Omental fat pad (tissue), 3 donors: ENCODE measurements at regions not wholly inside any gene's neighbourhood (a gene's known extent, or its start where the extent isn't known, plus 50 kb on each side); places are given as distances from the start of the nearest gene placed in this dataset.

ENCODE experiments used
- ATAC-seq: fragments of 150-250 bp; one replicate; pipeline ENCODE4 v1.9.1; 2016; ENCODE audit warnings: mild to moderate bottlenecking, moderate library complexity; ENCODE audit not compliant: low FRiP score
- DNase-seq: peaks from one replicate; pipeline ENCODE4 v3.0.0-alpha.2; 2019; ENCODE audit warnings: low spot score
- TF ChIP-seq, protein P1 (sequence below), 3 donors: fragments of 450-650 bp; IDR thresholded peaks; one replicate each; pipeline ENCODE4 v1.5.1; 2016 to 2017; ENCODE audit warnings: antibody characterized with exemption in 3 of 3, mild to moderate bottlenecking in 3 of 3, moderate library complexity in 2 of 3

DNA sequence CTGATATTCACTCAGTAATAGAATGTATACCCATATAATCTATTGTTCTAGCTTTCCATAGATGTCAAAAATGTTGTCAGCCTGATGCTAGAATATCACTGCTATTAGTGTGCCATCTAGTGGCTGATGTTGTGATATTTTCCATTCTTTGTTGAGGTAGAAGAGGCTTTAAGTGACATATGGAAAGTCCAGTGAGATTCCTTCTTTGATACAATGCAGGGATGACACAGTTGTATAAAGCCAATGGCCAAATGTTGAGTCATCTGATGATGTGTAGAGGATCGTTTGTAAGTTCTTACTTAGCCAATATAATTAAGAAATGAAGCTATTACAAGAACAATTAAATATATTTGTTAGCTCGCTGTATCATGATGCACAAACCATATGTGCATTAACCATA lies 58.1 kb upstream of the PCED1B start:
- no peak for ATAC-seq
- TF ChIP-seq, protein P1, sequence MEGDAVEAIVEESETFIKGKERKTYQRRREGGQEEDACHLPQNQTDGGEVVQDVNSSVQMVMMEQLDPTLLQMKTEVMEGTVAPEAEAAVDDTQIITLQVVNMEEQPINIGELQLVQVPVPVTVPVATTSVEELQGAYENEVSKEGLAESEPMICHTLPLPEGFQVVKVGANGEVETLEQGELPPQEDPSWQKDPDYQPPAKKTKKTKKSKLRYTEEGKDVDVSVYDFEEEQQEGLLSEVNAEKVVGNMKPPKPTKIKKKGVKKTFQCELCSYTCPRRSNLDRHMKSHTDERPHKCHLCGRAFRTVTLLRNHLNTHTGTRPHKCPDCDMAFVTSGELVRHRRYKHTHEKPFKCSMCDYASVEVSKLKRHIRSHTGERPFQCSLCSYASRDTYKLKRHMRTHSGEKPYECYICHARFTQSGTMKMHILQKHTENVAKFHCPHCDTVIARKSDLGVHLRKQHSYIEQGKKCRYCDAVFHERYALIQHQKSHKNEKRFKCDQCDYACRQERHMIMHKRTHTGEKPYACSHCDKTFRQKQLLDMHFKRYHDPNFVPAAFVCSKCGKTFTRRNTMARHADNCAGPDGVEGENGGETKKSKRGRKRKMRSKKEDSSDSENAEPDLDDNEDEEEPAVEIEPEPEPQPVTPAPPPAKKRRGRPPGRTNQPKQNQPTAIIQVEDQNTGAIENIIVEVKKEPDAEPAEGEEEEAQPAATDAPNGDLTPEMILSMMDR (IDR thresholded peaks at IDR 0.05) = no peak
- DNase-seq = no peak

DNA sequence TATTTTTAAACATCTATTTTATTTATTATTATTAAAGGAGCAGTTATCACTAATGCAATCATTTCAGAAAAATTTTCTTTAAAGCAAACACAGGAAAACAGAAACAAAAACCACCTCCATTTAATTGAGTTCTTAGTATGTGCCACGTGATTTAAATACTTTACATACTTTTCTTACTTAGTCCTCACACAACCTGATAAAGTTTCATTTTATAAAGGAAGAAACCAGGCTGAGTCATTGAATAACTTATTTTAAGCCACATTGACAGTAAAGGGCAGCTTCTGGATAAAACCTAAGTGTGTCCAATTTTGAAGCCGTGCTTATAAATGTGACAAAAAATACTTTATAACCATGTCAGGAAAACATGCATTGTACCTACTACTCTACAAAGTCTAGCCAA lies 57.1 kb upstream of the PCED1B start:
- no peak for DNase-seq
- peak; percentile 38 for ATAC-seq
- TF ChIP-seq, protein P1 (IDR thresholded peaks at IDR 0.05) = no peak

DNA sequence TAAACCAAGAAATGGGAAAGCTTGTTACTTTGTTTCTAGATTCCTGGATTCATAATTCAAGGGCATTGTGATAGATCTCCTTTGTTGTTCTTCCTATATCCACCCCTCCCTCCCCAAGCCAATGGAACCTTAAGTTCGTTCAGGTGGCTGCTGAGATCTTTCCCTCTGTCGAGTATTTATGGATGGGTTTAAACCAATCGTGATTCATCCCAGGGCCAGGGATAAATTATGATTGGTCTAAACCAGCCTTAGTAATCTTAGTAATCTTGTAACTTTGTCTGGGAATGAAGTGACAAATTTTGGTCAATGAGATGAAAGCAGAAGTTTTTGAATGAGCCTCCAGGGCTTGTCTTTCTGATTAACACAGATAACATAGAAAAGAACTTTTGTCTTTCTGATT lies 56.1 kb upstream of the PCED1B start:
- TF ChIP-seq, protein P1 (IDR thresholded peaks at IDR 0.05) = no peak
- no peak for DNase-seq
- ATAC-seq = no peak

DNA sequence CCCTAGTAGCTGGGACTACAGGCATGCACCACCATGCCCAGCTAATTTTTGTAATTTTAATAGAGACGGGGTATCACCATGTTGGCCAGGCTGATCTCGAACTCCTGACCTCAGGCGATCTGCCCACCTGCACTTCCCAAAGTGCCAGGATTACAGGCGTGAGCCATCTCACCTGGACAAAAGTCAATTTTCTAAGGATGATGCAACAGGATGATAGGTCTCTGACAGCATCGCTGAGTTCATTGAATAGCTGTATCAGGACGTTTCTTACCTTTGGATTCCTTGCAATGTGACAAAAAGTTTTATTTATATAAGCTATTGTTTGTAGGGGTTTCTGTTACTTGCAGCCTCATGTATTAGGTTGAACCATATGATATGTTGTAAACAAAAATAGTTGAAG lies 55.5 kb upstream of the PCED1B start:
- DNase-seq (no peak), ATAC-seq (no peak)
- TF ChIP-seq, protein P1 (IDR thresholded peaks at IDR 0.05) = no peak

DNA sequence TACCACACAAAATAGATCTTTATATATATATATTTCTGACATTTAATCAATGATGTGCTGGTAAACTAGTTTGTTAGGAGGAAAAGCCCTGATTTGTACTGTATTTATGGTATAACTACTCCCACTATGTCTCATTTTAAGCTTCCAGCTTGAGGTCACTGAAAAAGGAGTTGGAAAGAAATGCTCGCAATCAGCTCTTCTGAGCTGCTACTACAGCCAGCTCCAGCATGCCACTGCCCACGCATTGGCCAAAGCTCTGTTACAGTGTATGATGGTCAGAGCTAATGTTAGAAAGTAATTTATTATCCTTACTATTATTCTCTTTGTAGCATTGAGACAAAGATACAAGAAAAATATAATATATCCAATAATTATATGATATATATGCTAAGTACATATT lies 55.0 kb upstream of the PCED1B start:
- DNase-seq (no peak), ATAC-seq (peak; percentile 67)
- TF ChIP-seq, protein P1 (IDR thresholded peaks at IDR 0.05) = no peak

DNA sequence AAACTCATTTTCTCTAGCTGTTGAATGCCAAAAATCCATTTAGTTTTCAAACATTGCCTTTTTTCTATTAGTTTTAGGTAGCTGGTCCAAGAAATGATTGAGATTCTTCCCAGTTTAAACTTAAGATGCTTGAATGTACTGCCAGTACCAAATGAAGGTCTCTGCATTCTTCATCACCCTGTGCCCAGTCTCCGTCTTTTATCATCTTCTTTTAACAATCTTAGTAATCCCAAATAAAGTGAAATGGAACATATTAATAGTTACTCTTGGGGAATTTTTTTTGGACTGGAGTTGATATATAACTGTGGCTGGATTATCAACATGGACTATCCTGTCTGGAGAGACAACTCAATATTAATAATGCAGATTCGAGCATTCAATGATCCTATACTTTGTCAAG lies 54.1 kb upstream of the PCED1B start:
- no peak for DNase-seq
- TF ChIP-seq, protein P1 (IDR thresholded peaks at IDR 0.05) = no peak
- no peak for ATAC-seq

DNA sequence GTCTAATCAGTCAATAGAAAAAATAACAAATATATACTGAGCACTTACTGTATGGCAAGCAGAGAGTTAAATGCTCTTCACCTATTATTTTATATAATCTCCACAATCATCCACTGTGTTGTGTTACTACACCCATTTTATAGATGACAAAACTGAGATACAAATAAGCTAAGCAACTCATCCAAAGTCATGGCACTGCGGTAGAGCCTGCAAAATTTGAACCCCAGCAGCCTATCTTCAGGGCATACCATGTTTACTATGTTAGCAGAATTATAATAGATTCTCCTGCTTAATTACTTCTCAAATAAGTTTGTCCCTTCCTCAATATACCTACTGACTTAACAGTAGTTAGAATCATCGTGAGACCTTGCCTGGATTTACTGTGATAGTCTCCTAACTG lies 53.6 kb upstream of the PCED1B start:
- no peak for ATAC-seq
- TF ChIP-seq, protein P1 (IDR thresholded peaks at IDR 0.05) = no peak
- DNase-seq = no peak
